ENCODE measurements at regions not wholly inside any gene's neighbourhood (a gene's known extent, or its start where the extent isn't known, plus 50 kb on each side); places are given as distances from the start of the nearest gene placed in this dataset.

GRCh38 chr10:124264271-124264670 lies 154.5 kb downstream of the OAT start (continued):
- no peak for TF ChIP-seq ZNF138 (CRISPR knock-in tag; conservative IDR thresholded peaks at IDR 0.05)
- no peak for TF ChIP-seq USF1 (CRISPR knock-in tag; IDR thresholded peaks at IDR 0.05)
- no peak for TF ChIP-seq EMX1 (CRISPR knock-in tag; IDR thresholded peaks at IDR 0.05)
- no peak for TF ChIP-seq GTF2I (CRISPR knock-in tag; conservative IDR thresholded peaks at IDR 0.05)
- TF ChIP-seq AR (CRISPR knock-in tag; IDR thresholded peaks at IDR 0.05): no peak

GRCh38 chr10:124263726-124264125 lies 155.0 kb downstream of the OAT start:
- DNase-seq (ENCODE audit: low spot score): no peak
- no peaks in the 10 kb centered on the region; the same call in 1 of the 2 replicates for H3K27me3 Mint-ChIP-seq (ENCODE audit: low read depth)
- no peak for ATAC-seq
- H3K4me3 Mint-ChIP-seq: no peak overlapping the region
- H3K27ac Mint-ChIP-seq: no peak overlapping the region
- TF ChIP-seq ZNF263 (CRISPR knock-in tag; IDR thresholded peaks at IDR 0.05; ENCODE audit: low read depth): no peak
- TF ChIP-seq ZNF512 (CRISPR knock-in tag; IDR thresholded peaks at IDR 0.05; ENCODE audit: borderline replicate concordance): no peak
- no peak for TF ChIP-seq ETV6 (CRISPR knock-in tag; IDR thresholded peaks at IDR 0.05)
- TF ChIP-seq GTF2I (CRISPR knock-in tag; conservative IDR thresholded peaks at IDR 0.05): no peak
- TF ChIP-seq FOXK1 (CRISPR knock-in tag; IDR thresholded peaks at IDR 0.05): no peak
- no peak for TF ChIP-seq TCF7 (CRISPR knock-in tag; IDR thresholded peaks at IDR 0.05; ENCODE audit: low read depth)
- TF ChIP-seq SMAD4 (CRISPR knock-in tag; IDR thresholded peaks at IDR 0.05): no peak
- no peak for TF ChIP-seq CREM (CRISPR knock-in tag; IDR thresholded peaks at IDR 0.05)
- no peak for TF ChIP-seq CTCF (IDR thresholded peaks at IDR 0.05)
- TF ChIP-seq E2F4 (CRISPR knock-in tag; IDR thresholded peaks at IDR 0.05; ENCODE audit: borderline replicate concordance, low read depth): no peak
- POLR2A ChIA-PET: interaction anchor here (1.0 kb wide), 1 partner anchor 14 kb away, joined by 3 read pairs; no protein-coding TSS in a partner anchor
- no peaks in the 10 kb centered on the region for H3K4me1 Mint-ChIP-seq
- no peaks in the 10 kb centered on the region for H3K36me3 Mint-ChIP-seq
- CTCF ChIA-PET: interaction anchor here (1.4 kb wide), 1 partner anchor 269 kb away, joined by 3 read pairs; no protein-coding TSS in a partner anchor
- H3K9me3 Mint-ChIP-seq: 0 out of 2 replicates have a peak, but pooled peaks cover 3% of the 10 kb centered on the region

GRCh38 chr10:124262971-124263370 lies 155.8 kb downstream of the OAT start:
- POLR2A ChIA-PET: no interaction called here
- ATAC-seq (no peak), DNase-seq (ENCODE audit: low spot score) (no peak)
- Mint-ChIP-seq H3K4me1 (no peaks in the 10 kb centered on the region), H3K36me3 (no peaks in the 10 kb centered on the region), H3K9me3 (0 out of 2 replicates have a peak, but pooled peaks cover 5% of the 10 kb centered on the region), H3K27ac (no peak overlapping the region), H3K27me3 (ENCODE audit: low read depth) (no peaks in the 10 kb centered on the region; the same call in 1 of the 2 replicates), H3K4me3 (no peak overlapping the region)
- CTCF ChIA-PET: no interaction called here
- TF ChIP-seq ZNF416 (CRISPR knock-in tag; IDR thresholded peaks at IDR 0.05) (no peak), ZNF532 (CRISPR knock-in tag; IDR thresholded peaks at IDR 0.05; ENCODE audit: borderline replicate concordance) (no peak), GABPB1 (CRISPR knock-in tag; IDR thresholded peaks at IDR 0.05) (no peak), ETV6 (CRISPR knock-in tag; IDR thresholded peaks at IDR 0.05) (no peak), CREM (CRISPR knock-in tag; IDR thresholded peaks at IDR 0.05) (no peak), ZNF425 (CRISPR knock-in tag; conservative IDR thresholded peaks at IDR 0.05) (no peak)

Measured in WTC11 (cell line).